Upper lobe of right lung (tissue), 1 donor: ENCODE measurements at regions not wholly inside any gene's neighbourhood (a gene's known extent, or its start where the extent isn't known, plus 50 kb on each side); places are given as distances from the start of the nearest gene placed in this dataset.

Source experiments
- ATAC-seq: fragments of 200-7000 bp; cut with Tn5 transposase; one replicate; pipeline ENCODE4 v1.9.1; 2020; ENCODE audit warnings: mild to moderate bottlenecking, moderate library complexity
- DNase-seq: peaks from one replicate; pipeline ENCODE4 v3.0.0-alpha.2; 2020
- H3K27ac ChIP-seq: fragments of 200-600 bp; one replicate; pipeline ENCODE4 v1.8.0; 2022
- H3K27me3 ChIP-seq: fragments of 200-600 bp; one replicate; pipeline ENCODE4 v1.8.0; 2022; ENCODE audit warnings: mild to moderate bottlenecking
- H3K36me3 ChIP-seq: fragments of 200-600 bp; one replicate; pipeline ENCODE4 v1.8.0; 2022
- H3K4me1 ChIP-seq: fragments of 200-600 bp; one replicate; pipeline ENCODE4 v1.8.0; 2022
- H3K4me3 ChIP-seq: fragments of 200-600 bp; one replicate; pipeline ENCODE4 v1.8.0; 2022; ENCODE audit warnings: mild to moderate bottlenecking
- H3K9me3 ChIP-seq: fragments of 200-600 bp; one replicate; pipeline ENCODE4 v1.8.0; 2022
- CTCF ChIP-seq: fragments of 200-600 bp; IDR thresholded peaks from one replicate; pipeline ENCODE4 v1.8.0; 2022; ENCODE audit warnings: antibody characterized with exemption
- intact Hi-C: fragments of 100-400 bp; cut with DNase I; formaldehyde crosslinking; loops from one replicate; pipeline ENCODE4 v1.11.0; 2022
- donor health status: DM: no; HTN: yes; CAD: no; lungs with severe emphysema.

- ATAC-seq (no peak), DNase-seq (no peak)
- no peaks in the 10 kb centered on the region for H3K27me3 ChIP-seq
- no peak overlapping the region for H3K27ac ChIP-seq
- H3K9me3 ChIP-seq = no peaks in the 10 kb centered on the region
- no peak overlapping the region for H3K4me3 ChIP-seq
- no peaks in the 10 kb centered on the region for H3K4me1 ChIP-seq
- TF ChIP-seq CTCF = no peak
- intact Hi-C loops = no loop called here
- no peaks in the 10 kb centered on the region for H3K36me3 ChIP-seq
These were observed 233.8 kb upstream of the PIK3C3 start for GRCh38 chr18:41721103-41721790.

GRCh38 chr18:41720226-41720625 lies 234.8 kb upstream of the PIK3C3 start:
- DNase-seq (no peak), ATAC-seq (no peak)
- no peak for TF ChIP-seq CTCF
- intact Hi-C loops = no loop called here
- Histone ChIP-seq H3K36me3 (no peaks in the 10 kb centered on the region), H3K4me1 (no peaks in the 10 kb centered on the region), H3K27ac (no peak overlapping the region), H3K27me3 (no peaks in the 10 kb centered on the region), H3K9me3 (no peaks in the 10 kb centered on the region), H3K4me3 (no peak overlapping the region)

- no peak for TF ChIP-seq CTCF
- Histone ChIP-seq H3K4me3 (no peak overlapping the region), H3K36me3 (no peaks in the 10 kb centered on the region), H3K9me3 (no peaks in the 10 kb centered on the region), H3K27me3 (no peaks in the 10 kb centered on the region), H3K27ac (no peak overlapping the region), H3K4me1 (no peaks in the 10 kb centered on the region)
- no peak for ATAC-seq
- no peak for DNase-seq
- intact Hi-C loops = no loop called here
These were observed 235.2 kb upstream of the PIK3C3 start for GRCh38 chr18:41719808-41720207.

GRCh38 chr18:41714872-41715271 lies 240.2 kb upstream of the PIK3C3 start:
- no peak for TF ChIP-seq CTCF
- intact Hi-C loops = no loop called here
- H3K27ac ChIP-seq = no peak overlapping the region
- H3K4me3 ChIP-seq = no peak overlapping the region
- H3K4me1 ChIP-seq = no peaks in the 10 kb centered on the region
- H3K36me3 ChIP-seq = no peaks in the 10 kb centered on the region
- H3K27me3 ChIP-seq = no peaks in the 10 kb centered on the region
- H3K9me3 ChIP-seq = no peaks in the 10 kb centered on the region
- no peak for DNase-seq
- no peak for ATAC-seq

- Histone ChIP-seq H3K4me3 (no peak overlapping the region), H3K9me3 (no peaks in the 10 kb centered on the region), H3K36me3 (no peaks in the 10 kb centered on the region), H3K27me3 (no peaks in the 10 kb centered on the region), H3K4me1 (no peaks in the 10 kb centered on the region), H3K27ac (no peak overlapping the region)
- no peak for ATAC-seq
- intact Hi-C loops = no loop called here
- TF ChIP-seq CTCF = no peak
- no peak for DNase-seq
These were observed 240.8 kb upstream of the PIK3C3 start for GRCh38 chr18:41713969-41714825.
